B cell (primary cell): ENCODE measurements at regions not wholly inside any gene's neighbourhood (a gene's known extent, or its start where the extent isn't known, plus 50 kb on each side); places are given as distances from the start of the nearest gene placed in this dataset.

Experiments
- ATAC-seq: fragments of 200-7000 bp; cut with Tn5 transposase; one replicate; pipeline ENCODE4 v1.10.0; 2021; ENCODE audit warnings: low read depth, mild to moderate bottlenecking, moderate number of reproducible peaks, moderate library complexity
- CTCF ChIA-PET: fragments of 350-600 bp; sonication (Branson Sonifier 250); formaldehyde crosslinking; loops from one replicate; lab custom pipeline; 2021; ENCODE audit warnings: antibody characterized with exemption, inconsistent platforms; lab: Charles Lee
- POLR2A ChIA-PET: fragments of 350-600 bp; sonication (Branson Sonifier 250); formaldehyde crosslinking; loops from one replicate; lab custom pipeline; 2021; ENCODE audit warnings: antibody characterized with exemption; lab: Charles Lee
- DNase-seq: peaks from one replicate; pipeline ENCODE4 v3.0.0; 2013
- H2AFZ ChIP-seq: 2 replicates; pipeline ENCODE4 v1.6.1; 2012; ENCODE audit warnings: mild to moderate bottlenecking, low read depth, low read length; ENCODE audit not compliant: insufficient read depth, poor library complexity, severe bottlenecking
- H3K27ac ChIP-seq, 2 donors: 1 replicate in 1 of 2; 2 replicates in 1 of 2; pipeline ENCODE4 v1.5.1; 2012 to 2013; ENCODE audit warnings: low read length in 2 of 2, mild to moderate bottlenecking in 2 of 2, moderate library complexity in 1 of 2
- H3K27me3 ChIP-seq, 4 experiments: fragments of 200-600 bp in 1 of 4; sonication (generic) in 1 of 4; replicated peaks in 1 of 4; 1 replicate in 2 of 4; 2 replicates in 2 of 4; pipeline versions ENCODE4 v1.6.1 to v1.7.0; 2013 to 2016; ENCODE audit warnings: low read length in 3 of 4, mild to moderate bottlenecking in 2 of 4, mixed read lengths in 1 of 4, moderate library complexity in 1 of 4; ENCODE audit not compliant: insufficient read depth in 4 of 4, control insufficient read depth in 3 of 4; ENCODE audit errors: control extremely low read depth in 1 of 4
- H3K36me3 ChIP-seq, 2 experiments: replicated peaks in 1 of 2; 1 replicate in 1 of 2; 2 replicates in 1 of 2; pipeline versions ENCODE4 v1.6.1 to v1.7.1; 2013; ENCODE audit warnings: low read length in 1 of 2; ENCODE audit not compliant: insufficient read depth in 2 of 2, control insufficient read depth in 1 of 2; ENCODE audit errors: control extremely low read depth in 1 of 2, extremely low read depth in 1 of 2
- H3K4me1 ChIP-seq, 2 donors: fragments of 200-600 bp in 1 of 2; sonication (generic) in 1 of 2; 1 replicate in 1 of 2; 2 replicates in 1 of 2; pipeline versions ENCODE4 v1.5.1 to v1.6.1; 2013 to 2017; ENCODE audit warnings: low read length in 2 of 2; ENCODE audit not compliant: control insufficient read depth in 2 of 2, insufficient read depth in 2 of 2
- H3K4me2 ChIP-seq: replicated peaks from 2 replicates; pipeline ENCODE3; 2012; ENCODE audit warnings: mild to moderate bottlenecking, low read depth, low read length; ENCODE audit not compliant: poor library complexity, severe bottlenecking
- H3K4me3 ChIP-seq, 5 experiments: fragments of 200-600 bp in 1 of 5; sonication (generic) in 1 of 5; 1 replicate in 3 of 5; 2 replicates in 2 of 5; pipeline versions ENCODE4 v1.5.1 to v1.7.0; 2011 to 2016; ENCODE audit warnings: low read length in 4 of 5, mild to moderate bottlenecking in 4 of 5, low read depth in 2 of 5, control low read depth in 1 of 5, moderate library complexity in 1 of 5; ENCODE audit not compliant: insufficient read depth in 1 of 5; ENCODE audit errors: control extremely low read depth in 1 of 5, extremely low read depth in 1 of 5
- H3K79me2 ChIP-seq: fragments of 200-600 bp; sonication (generic); one replicate; pipeline ENCODE4 v1.6.0; 2016; ENCODE audit warnings: low read length; ENCODE audit not compliant: control insufficient read depth, insufficient read depth
- H3K9ac ChIP-seq: fragments of 200-600 bp; sonication (generic); 2 replicates; pipeline ENCODE4 v1.6.1; 2017; ENCODE audit warnings: mild to moderate bottlenecking, low read length, moderate library complexity
- H3K9me3 ChIP-seq, 3 donors: one replicate each; pipeline versions ENCODE4 v1.6.1 to v1.7.1; 2013; ENCODE audit warnings: low read length in 2 of 3; ENCODE audit not compliant: control insufficient read depth in 2 of 3, insufficient read depth in 1 of 3; ENCODE audit errors: control extremely low read depth in 1 of 3
- H4K20me1 ChIP-seq: 2 replicates; pipeline ENCODE4 v1.6.0; 2012; ENCODE audit warnings: mild to moderate bottlenecking, low read length; ENCODE audit not compliant: insufficient read depth, control insufficient read depth, poor library complexity, severe bottlenecking
- H3K27ac Mint-ChIP-seq: one replicate; pipeline ENCODE4 v1.8.0; 2021; ENCODE audit warnings: mixed read lengths
- H3K27me3 Mint-ChIP-seq: one replicate; pipeline ENCODE4 v1.8.0; 2021; ENCODE audit warnings: mixed read lengths
- H3K4me1 Mint-ChIP-seq: one replicate; pipeline ENCODE4 v1.8.0; 2021; ENCODE audit warnings: mixed read lengths
- H3K4me3 Mint-ChIP-seq: one replicate; pipeline ENCODE4 v1.8.0; 2021; ENCODE audit warnings: mixed read lengths
- H3K9me3 Mint-ChIP-seq: one replicate; pipeline ENCODE4 v1.8.0; 2022; ENCODE audit warnings: mixed read lengths; ENCODE audit not compliant: insufficient read depth
- EZH2 ChIP-seq: IDR thresholded peaks from 2 replicates; pipeline ENCODE4 v1.6.1; 2012; ENCODE audit warnings: borderline replicate concordance, low read depth, mild to moderate bottlenecking, moderate library complexity, low read length; ENCODE audit not compliant: insufficient read depth, poor library complexity, severe bottlenecking
- WGBS: methylation state at CpG from one replicate; pipeline ENCODE4 v1.1.5; 2013; ENCODE audit warnings: missing lambda C conversion rate; ENCODE audit not compliant: insufficient coverage; 5-methylcytosine and 5-hydroxymethylcytosine counted together
- intact Hi-C: fragments of 100-400 bp; cut with micrococcal nuclease; formaldehyde crosslinking; loops from one replicate; pipeline ENCODE4 v1.10.0; 2022
- TF ChIP-seq, protein P1 (sequence below): fragments of 200-600 bp; IDR thresholded peaks from one replicate; pipeline ENCODE4 v1.8.0; 2022; ENCODE audit warnings: antibody characterized with exemption, mild to moderate bottlenecking

GRCh38 chr2:23159746-23160405, 225.1 kb upstream of the KLHL29 start:
- Histone ChIP-seq H3K79me2 (no peaks in the 10 kb centered on the region), H3K27ac (no peak overlapping the region), H3K27me3 (no peaks in the 10 kb centered on the region), H2AFZ (no peak overlapping the region), H3K9ac (no peak overlapping the region), H3K36me3 (no peaks in the 10 kb centered on the region), H3K4me3 (no peak overlapping the region), H3K4me1 (no peaks in the 10 kb centered on the region), H3K9me3 (no peaks in the 10 kb centered on the region), H4K20me1 (no peaks in the 10 kb centered on the region), H3K4me2 (no peak overlapping the region)
- intact Hi-C loops, result no loop called here
- H3K27ac Mint-ChIP-seq, result no peak overlapping the region
- DNase-seq (no peak), ATAC-seq (no peak)
- H3K4me3 Mint-ChIP-seq, result no peak overlapping the region
- no peaks in the 10 kb centered on the region for H3K27me3 Mint-ChIP-seq
- no peaks in the 10 kb centered on the region for H3K4me1 Mint-ChIP-seq
- H3K9me3 Mint-ChIP-seq, result no peaks in the 10 kb centered on the region
- ChIA-PET CTCF (no interaction called here), POLR2A (no interaction called here)
- WGBS, result no CpG with 5 or more reads among the region's 5 CpGs
- TF ChIP-seq, protein P1, sequence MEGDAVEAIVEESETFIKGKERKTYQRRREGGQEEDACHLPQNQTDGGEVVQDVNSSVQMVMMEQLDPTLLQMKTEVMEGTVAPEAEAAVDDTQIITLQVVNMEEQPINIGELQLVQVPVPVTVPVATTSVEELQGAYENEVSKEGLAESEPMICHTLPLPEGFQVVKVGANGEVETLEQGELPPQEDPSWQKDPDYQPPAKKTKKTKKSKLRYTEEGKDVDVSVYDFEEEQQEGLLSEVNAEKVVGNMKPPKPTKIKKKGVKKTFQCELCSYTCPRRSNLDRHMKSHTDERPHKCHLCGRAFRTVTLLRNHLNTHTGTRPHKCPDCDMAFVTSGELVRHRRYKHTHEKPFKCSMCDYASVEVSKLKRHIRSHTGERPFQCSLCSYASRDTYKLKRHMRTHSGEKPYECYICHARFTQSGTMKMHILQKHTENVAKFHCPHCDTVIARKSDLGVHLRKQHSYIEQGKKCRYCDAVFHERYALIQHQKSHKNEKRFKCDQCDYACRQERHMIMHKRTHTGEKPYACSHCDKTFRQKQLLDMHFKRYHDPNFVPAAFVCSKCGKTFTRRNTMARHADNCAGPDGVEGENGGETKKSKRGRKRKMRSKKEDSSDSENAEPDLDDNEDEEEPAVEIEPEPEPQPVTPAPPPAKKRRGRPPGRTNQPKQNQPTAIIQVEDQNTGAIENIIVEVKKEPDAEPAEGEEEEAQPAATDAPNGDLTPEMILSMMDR, result no peak
- TF ChIP-seq EZH2, result no peak

DNA sequence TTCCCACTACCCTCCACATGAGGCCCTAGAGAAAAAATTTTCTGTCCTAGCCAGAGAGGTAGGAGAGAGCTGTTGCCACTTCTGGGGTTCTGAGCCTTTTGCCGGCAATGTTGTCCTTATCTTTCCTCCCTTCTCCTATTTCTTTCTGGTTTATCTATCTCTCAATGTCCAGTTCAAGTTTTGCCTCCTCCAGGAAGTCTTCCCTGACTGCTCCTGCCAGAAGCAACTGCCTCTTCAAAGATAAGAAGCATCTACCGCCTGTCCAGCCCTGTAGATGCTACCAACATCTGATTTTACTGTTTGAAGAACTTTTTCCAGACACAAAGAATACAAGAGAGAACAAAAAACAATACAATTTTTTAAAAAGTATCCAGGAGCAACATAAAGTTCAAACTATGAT, 220.8 kb upstream of the KLHL29 start:
- CTCF ChIA-PET, result no interaction called here
- no peaks in the 10 kb centered on the region for H3K4me1 Mint-ChIP-seq

More for the DNA sequence above, 220.8 kb upstream of the KLHL29 start:
- H3K9me3 Mint-ChIP-seq, result no peaks in the 10 kb centered on the region
- Histone ChIP-seq H3K4me2 (no peak overlapping the region), H3K9ac (no peak overlapping the region), H3K9me3 (peaks cover 0 to 3% (median 0%) of the 10 kb centered on the region in 3 donors), H2AFZ (no peak overlapping the region), H3K27ac (no peak overlapping the region), H3K36me3 (no peaks in the 10 kb centered on the region), H4K20me1 (no peaks in the 10 kb centered on the region), H3K27me3 (no peaks in the 10 kb centered on the region), H3K4me1 (no peaks in the 10 kb centered on the region), H3K4me3 (no peak overlapping the region), H3K79me2 (no peaks in the 10 kb centered on the region)
- DNase-seq (no peak), ATAC-seq (no peak)
- H3K27me3 Mint-ChIP-seq, result peaks cover 16% of the 10 kb centered on the region
- H3K4me3 Mint-ChIP-seq, result no peak overlapping the region
- no peak overlapping the region for H3K27ac Mint-ChIP-seq
- intact Hi-C loops, result no loop called here
- POLR2A ChIA-PET, result no interaction called here
- TF ChIP-seq EZH2, result no peak
- TF ChIP-seq, protein P1, result no peak
- WGBS, result 76% methylated on average over 2 of the region's 2 CpGs
